ENCODE measurements at regions not wholly inside any gene's neighbourhood (a gene's known extent, or its start where the extent isn't known, plus 50 kb on each side); places are given as distances from the start of the nearest gene placed in this dataset.

- intact Hi-C loops (cut with DNase I; ENCODE audit: low total_unique reads), result no loop called here
- no peak for DNase-seq (ENCODE audit: low spot score in 2 of 2)
- H3K9me3 ChIP-seq, result no peaks in the 10 kb centered on the region
- TF ChIP-seq POLR2AphosphoS5 (IDR thresholded peaks at IDR 0.05) (no peak), CTCF (IDR thresholded peaks at IDR 0.05) (no peak), POLR2A (IDR thresholded peaks at IDR 0.05) (no peak)
- no peaks in the 10 kb centered on the region for H3K36me3 ChIP-seq
- H3K27me3 ChIP-seq, result peaks cover 0 to 12% of the 10 kb centered on the region in 2 donors
- no peak overlapping the region for H3K27ac ChIP-seq
- no peak overlapping the region for H3K4me3 ChIP-seq
- H3K4me1 ChIP-seq, result no peaks in the 10 kb centered on the region
Measured at GRCh38 chr2:45138904-45139303, 129.7 kb upstream of the SIX2 start.

GRCh38 chr2:45137966-45138695, 128.9 kb upstream of the SIX2 start:
- Histone ChIP-seq H3K27me3 (peaks cover 0 to 6% of the 10 kb centered on the region in 2 donors), H3K4me3 (no peak overlapping the region), H3K36me3 (no peaks in the 10 kb centered on the region), H3K27ac (no peak overlapping the region), H3K4me1 (no peaks in the 10 kb centered on the region), H3K9me3 (no peaks in the 10 kb centered on the region)
- no peak for DNase-seq (ENCODE audit: low spot score in 2 of 2)
- no peak for TF ChIP-seq CTCF (IDR thresholded peaks at IDR 0.05)
- no peak for TF ChIP-seq POLR2A (IDR thresholded peaks at IDR 0.05)
- no peak for TF ChIP-seq POLR2AphosphoS5 (IDR thresholded peaks at IDR 0.05)
- intact Hi-C loops (cut with DNase I; ENCODE audit: low total_unique reads), result no loop called here

- intact Hi-C loops (cut with DNase I; ENCODE audit: low total_unique reads), result no loop called here
- DNase-seq (ENCODE audit: low spot score in 2 of 2), result no peak
- Histone ChIP-seq H3K4me3 (no peak overlapping the region), H3K27me3 (no peaks in the 10 kb centered on the region), H3K36me3 (no peaks in the 10 kb centered on the region), H3K27ac (no peak overlapping the region), H3K4me1 (no peaks in the 10 kb centered on the region), H3K9me3 (no peaks in the 10 kb centered on the region)
- no peak for TF ChIP-seq POLR2A (IDR thresholded peaks at IDR 0.05)
- no peak for TF ChIP-seq CTCF (IDR thresholded peaks at IDR 0.05)
- TF ChIP-seq POLR2AphosphoS5 (IDR thresholded peaks at IDR 0.05), result no peak
Measured at GRCh38 chr2:45134726-45135125, 125.5 kb upstream of the SIX2 start.

- H3K4me1 ChIP-seq, result no peaks in the 10 kb centered on the region
- intact Hi-C loops (cut with DNase I; ENCODE audit: low total_unique reads), result no loop called here
- no peaks in the 10 kb centered on the region for H3K9me3 ChIP-seq
- no peak for TF ChIP-seq POLR2AphosphoS5 (IDR thresholded peaks at IDR 0.05)
- TF ChIP-seq CTCF (IDR thresholded peaks at IDR 0.05), result no peak
- TF ChIP-seq POLR2A (IDR thresholded peaks at IDR 0.05), result no peak
- no peaks in the 10 kb centered on the region for H3K36me3 ChIP-seq
- DNase-seq (ENCODE audit: low spot score in 2 of 2), result no peak
- no peak overlapping the region for H3K27ac ChIP-seq
- no peak overlapping the region for H3K4me3 ChIP-seq
- H3K27me3 ChIP-seq, result no peaks in the 10 kb centered on the region
Measured at GRCh38 chr2:45134014-45134413, 124.8 kb upstream of the SIX2 start.

- intact Hi-C loops (cut with DNase I; ENCODE audit: low total_unique reads), result no loop called here
- Histone ChIP-seq H3K27ac (no peak overlapping the region), H3K36me3 (no peaks in the 10 kb centered on the region), H3K4me3 (no peak overlapping the region), H3K4me1 (no peaks in the 10 kb centered on the region), H3K9me3 (no peaks in the 10 kb centered on the region), H3K27me3 (no peaks in the 10 kb centered on the region)
- no peak for TF ChIP-seq POLR2A (IDR thresholded peaks at IDR 0.05)
- DNase-seq (ENCODE audit: low spot score in 2 of 2), result no peak
Measured at GRCh38 chr2:45132551-45132950, 123.3 kb upstream of the SIX2 start.

Data from breast epithelium (tissue), 4 donors.